Activated naive CD8-positive, alpha-beta T cell treated with anti-CD3 and anti-CD28 coated beads for 36 hours (primary cell): ENCODE measurements at regions not wholly inside any gene's neighbourhood (a gene's known extent, or its start where the extent isn't known, plus 50 kb on each side); places are given as distances from the start of the nearest gene placed in this dataset.

Experiments used
- DNase-seq: peaks from one replicate; pipeline ENCODE4 v3.0.0; 2021
- H3K27ac Mint-ChIP-seq: one replicate; pipeline ENCODE4 v1.8.0; 2022; ENCODE audit warnings: mild to moderate bottlenecking, moderate library complexity, mixed read lengths
- H3K27me3 Mint-ChIP-seq: one replicate; pipeline ENCODE4 v1.8.0; 2022; ENCODE audit warnings: mild to moderate bottlenecking, mixed read lengths
- H3K36me3 Mint-ChIP-seq: one replicate; pipeline ENCODE4 v1.8.0; 2021; ENCODE audit warnings: mild to moderate bottlenecking, mixed read lengths
- H3K4me1 Mint-ChIP-seq: one replicate; pipeline ENCODE4 v1.8.0; 2021; ENCODE audit warnings: mixed read lengths
- H3K4me3 Mint-ChIP-seq: one replicate; pipeline ENCODE4 v1.8.0; 2022; ENCODE audit warnings: mild to moderate bottlenecking, moderate library complexity, mixed read lengths
- H3K9me3 Mint-ChIP-seq: one replicate; pipeline ENCODE4 v1.8.0; 2022; ENCODE audit warnings: mixed read lengths

GRCh38 chr13:39954476-39954875 lies 299.0 kb downstream of the COG6 start:
- no peak overlapping the region for H3K27ac Mint-ChIP-seq
- peaks cover 2% of the 10 kb centered on the region for H3K36me3 Mint-ChIP-seq
- H3K4me1 Mint-ChIP-seq = peaks cover 52% of the 10 kb centered on the region

GRCh38 chr13:39955560-39955959 lies 300.1 kb downstream of the COG6 start:
- no peak overlapping the region for H3K27ac Mint-ChIP-seq
- H3K4me3 Mint-ChIP-seq = no peak overlapping the region
- no peaks in the 10 kb centered on the region for H3K27me3 Mint-ChIP-seq
- peaks cover 3% of the 10 kb centered on the region for H3K9me3 Mint-ChIP-seq
- H3K36me3 Mint-ChIP-seq = peaks cover 2% of the 10 kb centered on the region
- DNase-seq = no peak
- peaks cover 52% of the 10 kb centered on the region for H3K4me1 Mint-ChIP-seq

More at GRCh38 chr13:39954476-39954875, 299.0 kb downstream of the COG6 start:
- Mint-ChIP-seq H3K9me3 (peaks cover 1% of the 10 kb centered on the region), H3K4me3 (no peak overlapping the region), H3K27me3 (no peaks in the 10 kb centered on the region)
- no peak for DNase-seq

GRCh38 chr13:39956036-39956435 lies 300.6 kb downstream of the COG6 start:
- peak; percentile 47 for DNase-seq

GRCh38 chr13:39957868-39958677 lies 302.6 kb downstream of the COG6 start:
- peak overlapping the region; percentile 56 for H3K4me3 Mint-ChIP-seq
- peaks cover 3% of the 10 kb centered on the region for H3K9me3 Mint-ChIP-seq
- H3K36me3 Mint-ChIP-seq = peaks cover 2% of the 10 kb centered on the region
- H3K27ac Mint-ChIP-seq = peak overlapping the region; percentile 61
- H3K27me3 Mint-ChIP-seq = no peaks in the 10 kb centered on the region
- H3K4me1 Mint-ChIP-seq = peaks cover 36% of the 10 kb centered on the region
- no peak for DNase-seq

More at GRCh38 chr13:39956036-39956435, 300.6 kb downstream of the COG6 start:
- H3K36me3 Mint-ChIP-seq = peaks cover 2% of the 10 kb centered on the region
- H3K4me3 Mint-ChIP-seq = no peak overlapping the region
- H3K27me3 Mint-ChIP-seq = no peaks in the 10 kb centered on the region
- peaks cover 3% of the 10 kb centered on the region for H3K9me3 Mint-ChIP-seq
- H3K27ac Mint-ChIP-seq = peak overlapping the region; percentile 59
- peaks cover 52% of the 10 kb centered on the region for H3K4me1 Mint-ChIP-seq

- Mint-ChIP-seq H3K4me1 (peaks cover 32% of the 10 kb centered on the region), H3K27me3 (no peaks in the 10 kb centered on the region), H3K27ac (no peak overlapping the region), H3K36me3 (peaks cover 2% of the 10 kb centered on the region), H3K9me3 (peaks cover 3% of the 10 kb centered on the region), H3K4me3 (no peak overlapping the region)
- no peak for DNase-seq
These were observed 304.2 kb downstream of the COG6 start for GRCh38 chr13:39959497-39960144.

- Mint-ChIP-seq H3K4me3 (no peak overlapping the region), H3K9me3 (peaks cover 3% of the 10 kb centered on the region)
These were observed 304.7 kb downstream of the COG6 start for GRCh38 chr13:39960191-39960590.

GRCh38 chr13:39961036-39961435 lies 305.6 kb downstream of the COG6 start:
- peaks cover 3% of the 10 kb centered on the region for H3K9me3 Mint-ChIP-seq
- peaks cover 2% of the 10 kb centered on the region for H3K36me3 Mint-ChIP-seq
- H3K27ac Mint-ChIP-seq = no peak overlapping the region
- no peak overlapping the region for H3K4me3 Mint-ChIP-seq
- no peaks in the 10 kb centered on the region for H3K27me3 Mint-ChIP-seq
- peaks cover 24% of the 10 kb centered on the region for H3K4me1 Mint-ChIP-seq
- DNase-seq = no peak

More at GRCh38 chr13:39960191-39960590, 304.7 kb downstream of the COG6 start:
- Mint-ChIP-seq H3K4me1 (peaks cover 32% of the 10 kb centered on the region), H3K27me3 (no peaks in the 10 kb centered on the region), H3K27ac (no peak overlapping the region), H3K36me3 (peaks cover 2% of the 10 kb centered on the region)
- DNase-seq = no peak

GRCh38 chr13:39963612-39964011 lies 308.1 kb downstream of the COG6 start:
- DNase-seq = no peak
- peaks cover 2% of the 10 kb centered on the region for H3K27me3 Mint-ChIP-seq
- peaks cover 1% of the 10 kb centered on the region for H3K36me3 Mint-ChIP-seq
- H3K9me3 Mint-ChIP-seq = peaks cover 5% of the 10 kb centered on the region
- no peak overlapping the region for H3K4me3 Mint-ChIP-seq
- no peaks in the 10 kb centered on the region for H3K4me1 Mint-ChIP-seq
- H3K27ac Mint-ChIP-seq = no peak overlapping the region

GRCh38 chr13:39965309-39965708 lies 309.8 kb downstream of the COG6 start:
- Mint-ChIP-seq H3K9me3 (peaks cover 3% of the 10 kb centered on the region), H3K4me1 (peaks cover 2% of the 10 kb centered on the region), H3K36me3 (peaks cover 4% of the 10 kb centered on the region), H3K4me3 (no peak overlapping the region), H3K27me3 (peaks cover 4% of the 10 kb centered on the region), H3K27ac (no peak overlapping the region)
- DNase-seq = no peak

- Mint-ChIP-seq H3K9me3 (peaks cover 3% of the 10 kb centered on the region), H3K4me3 (no peak overlapping the region), H3K27me3 (peaks cover 4% of the 10 kb centered on the region)
These were observed 311.9 kb downstream of the COG6 start for GRCh38 chr13:39967199-39967959.

GRCh38 chr13:39968646-39969475 lies 313.4 kb downstream of the COG6 start:
- Mint-ChIP-seq H3K4me3 (no peak overlapping the region), H3K27ac (no peak overlapping the region), H3K27me3 (peaks cover 4% of the 10 kb centered on the region), H3K36me3 (peaks cover 4% of the 10 kb centered on the region), H3K9me3 (peaks cover 3% of the 10 kb centered on the region), H3K4me1 (peaks cover 2% of the 10 kb centered on the region)
- no peak for DNase-seq

More at GRCh38 chr13:39967199-39967959, 311.9 kb downstream of the COG6 start:
- Mint-ChIP-seq H3K36me3 (peaks cover 4% of the 10 kb centered on the region), H3K4me1 (peaks cover 2% of the 10 kb centered on the region), H3K27ac (no peak overlapping the region)
- no peak for DNase-seq

- no peak for DNase-seq
- Mint-ChIP-seq H3K9me3 (peaks cover 3% of the 10 kb centered on the region), H3K4me1 (peaks cover 2% of the 10 kb centered on the region), H3K4me3 (no peak overlapping the region), H3K36me3 (peaks cover 4% of the 10 kb centered on the region), H3K27me3 (peaks cover 4% of the 10 kb centered on the region), H3K27ac (no peak overlapping the region)
These were observed 314.9 kb downstream of the COG6 start for GRCh38 chr13:39970177-39970846.

GRCh38 chr13:39971526-39971925 lies 316.1 kb downstream of the COG6 start:
- Mint-ChIP-seq H3K4me3 (no peak overlapping the region), H3K27me3 (peaks cover 4% of the 10 kb centered on the region), H3K36me3 (peaks cover 4% of the 10 kb centered on the region), H3K9me3 (peaks cover 3% of the 10 kb centered on the region), H3K4me1 (peaks cover 2% of the 10 kb centered on the region), H3K27ac (no peak overlapping the region)
- DNase-seq = no peak

GRCh38 chr13:39976481-39976880 lies 321.0 kb downstream of the COG6 start:
- H3K4me1 Mint-ChIP-seq = no peaks in the 10 kb centered on the region
- DNase-seq = no peak
- H3K27me3 Mint-ChIP-seq = peaks cover 3% of the 10 kb centered on the region
- no peaks in the 10 kb centered on the region for H3K9me3 Mint-ChIP-seq
- no peak overlapping the region for H3K4me3 Mint-ChIP-seq
- no peak overlapping the region for H3K27ac Mint-ChIP-seq
- H3K36me3 Mint-ChIP-seq = no peaks in the 10 kb centered on the region
